Right cardiac atrium (tissue), 5 donors: ENCODE measurements at regions not wholly inside any gene's neighbourhood (a gene's known extent, or its start where the extent isn't known, plus 50 kb on each side); places are given as distances from the start of the nearest gene placed in this dataset.

ENCODE experiments used
- ATAC-seq, 2 donors: fragments of 200-7000 bp; cut with Tn5 transposase; one replicate each; pipeline versions ENCODE4 v1.8.0 to v1.9.1; 2020; ENCODE audit warnings: moderate library complexity in 2 of 2, mild to moderate bottlenecking in 1 of 2
- DNase-seq, 3 donors: peaks; one replicate each; pipeline ENCODE4 v3.0.0-alpha.2; 2020
- H3K27ac ChIP-seq: one replicate; pipeline ENCODE4 v1.5.1; 2013; ENCODE audit warnings: mild to moderate bottlenecking, low read length, control low read depth, moderate library complexity
- H3K27me3 ChIP-seq: one replicate; pipeline ENCODE4 v1.6.1; 2013; ENCODE audit not compliant: control insufficient read depth, insufficient read depth
- H3K4me1 ChIP-seq: one replicate; pipeline ENCODE4 v1.6.1; 2013; ENCODE audit warnings: low read length; ENCODE audit not compliant: control insufficient read depth, insufficient read depth
- H3K4me3 ChIP-seq: one replicate; pipeline ENCODE4 v1.5.1; 2013; ENCODE audit warnings: low read length, control low read depth
- H3K9me3 ChIP-seq: one replicate; pipeline ENCODE4 v1.6.1; 2013; ENCODE audit warnings: low read length; ENCODE audit not compliant: control insufficient read depth
- WGBS: extraction: QIAGEN DNeasy Blood & Tissue Kit; methylation state at CpG from one replicate; pipeline ENCODE4 v1.1.7; 2013; 5-methylcytosine and 5-hydroxymethylcytosine counted together
- intact Hi-C, 4 donors: fragments of 100-400 bp; cut with DNase I; formaldehyde crosslinking; loops; one replicate each; pipeline versions ENCODE4 v1.11.0 to v1.14.0; 2022 to 2023
- donor health status: healthy with polysubstance abuse.
- donor health status: DM: no; HTN: yes; CAD: no.
- donor health status: DM: no; HTN: no; CAD: no.
- donor health status: DM: no; HTN: yes; CAD: no; lungs with severe emphysema.
- donor health status: DM: yes; HTN: yes; CAD: no.

GRCh38 chr4:123573866-123574508, 177.4 kb downstream of the SPRY1 start:
- ATAC-seq = no peak
- WGBS = 89% methylated on average over 8 of the region's 8 CpGs
- no peak overlapping the region for H3K27ac ChIP-seq

GRCh38 chr4:123575291-123575690, 178.7 kb downstream of the SPRY1 start:
- no peaks in the 10 kb centered on the region for H3K9me3 ChIP-seq
- no peak for ATAC-seq
- intact Hi-C loops = loop anchor here in 1 of 4 donors (10.0 kb wide), 1 partner anchor 80 kb away; no protein-coding TSS in a partner anchor
- no peaks in the 10 kb centered on the region for H3K4me1 ChIP-seq
- H3K4me3 ChIP-seq = no peak overlapping the region
- H3K27ac ChIP-seq = no peak overlapping the region
- 96% methylated on average over 4 of the region's 4 CpGs for WGBS
- no peak for DNase-seq
- H3K27me3 ChIP-seq = no peaks in the 10 kb centered on the region

More at GRCh38 chr4:123573866-123574508, 177.4 kb downstream of the SPRY1 start:
- no peak for DNase-seq
- H3K27me3 ChIP-seq = no peaks in the 10 kb centered on the region
- no peaks in the 10 kb centered on the region for H3K9me3 ChIP-seq
- H3K4me3 ChIP-seq = no peak overlapping the region
- H3K4me1 ChIP-seq = no peaks in the 10 kb centered on the region
- intact Hi-C loops = loop anchor here in 1 of 4 donors (10.0 kb wide), 1 partner anchor 81 kb away; no protein-coding TSS in a partner anchor

- intact Hi-C loops = loop anchor here in 1 of 4 donors (10.0 kb wide), 1 partner anchor 77 kb away; no protein-coding TSS in a partner anchor
- 74% methylated on average over 5 of the region's 5 CpGs for WGBS
- Histone ChIP-seq H3K9me3 (peaks cover 4% of the 10 kb centered on the region), H3K27me3 (no peaks in the 10 kb centered on the region), H3K4me1 (no peaks in the 10 kb centered on the region), H3K4me3 (no peak overlapping the region), H3K27ac (no peak overlapping the region)
- no peak for DNase-seq
- no peak for ATAC-seq
Observed at GRCh38 chr4:123577225-123577906, 180.8 kb downstream of the SPRY1 start.

GRCh38 chr4:123578276-123579029, 181.9 kb downstream of the SPRY1 start:
- no peak for DNase-seq
- Histone ChIP-seq H3K27me3 (no peaks in the 10 kb centered on the region), H3K9me3 (peaks cover 4% of the 10 kb centered on the region), H3K4me3 (no peak overlapping the region), H3K27ac (no peak overlapping the region), H3K4me1 (no peaks in the 10 kb centered on the region)
- WGBS = 60% methylated on average over 3 of the region's 3 CpGs
- intact Hi-C loops = loop anchor here in 1 of 4 donors (10.0 kb wide), 1 partner anchor 76 kb away; no protein-coding TSS in a partner anchor
- ATAC-seq = no peak

- Histone ChIP-seq H3K4me3 (no peak overlapping the region), H3K27ac (no peak overlapping the region), H3K27me3 (no peaks in the 10 kb centered on the region), H3K9me3 (peaks cover 4% of the 10 kb centered on the region), H3K4me1 (no peaks in the 10 kb centered on the region)
- 94% methylated on average over 2 of the region's 2 CpGs for WGBS
- DNase-seq (no peak), ATAC-seq (no peak)
- intact Hi-C loops = loop anchor here in 1 of 4 donors (10.0 kb wide), 1 partner anchor 75 kb away; no protein-coding TSS in a partner anchor
Observed at GRCh38 chr4:123579961-123580360, 183.4 kb downstream of the SPRY1 start.

- Histone ChIP-seq H3K4me1 (no peaks in the 10 kb centered on the region), H3K9me3 (peaks cover 4% of the 10 kb centered on the region), H3K27me3 (no peaks in the 10 kb centered on the region), H3K4me3 (no peak overlapping the region), H3K27ac (no peak overlapping the region)
- no peak for ATAC-seq
- 97% methylated on average over 8 of the region's 8 CpGs for WGBS
- intact Hi-C loops = no loop called here
- DNase-seq = peak in 1 of 3 donors; percentile 37
Observed at GRCh38 chr4:123580981-123581664, 184.5 kb downstream of the SPRY1 start.

- intact Hi-C loops = no loop called here
- DNase-seq (no peak), ATAC-seq (no peak)
- Histone ChIP-seq H3K4me1 (no peaks in the 10 kb centered on the region), H3K9me3 (peaks cover 4% of the 10 kb centered on the region), H3K27ac (no peak overlapping the region), H3K27me3 (no peaks in the 10 kb centered on the region), H3K4me3 (no peak overlapping the region)
- 94% methylated on average over 3 of the region's 3 CpGs for WGBS
Observed at GRCh38 chr4:123581802-123582201, 185.2 kb downstream of the SPRY1 start.

GRCh38 chr4:123583043-123583442, 186.4 kb downstream of the SPRY1 start:
- H3K9me3 ChIP-seq = peaks cover 4% of the 10 kb centered on the region
- no peak overlapping the region for H3K27ac ChIP-seq
- DNase-seq = no peak
- 93% methylated on average over 2 of the region's 2 CpGs for WGBS
- intact Hi-C loops = no loop called here
- no peak overlapping the region for H3K4me3 ChIP-seq
- ATAC-seq = no peak
- H3K4me1 ChIP-seq = no peaks in the 10 kb centered on the region
- no peaks in the 10 kb centered on the region for H3K27me3 ChIP-seq

- H3K4me1 ChIP-seq = no peaks in the 10 kb centered on the region
- no peak overlapping the region for H3K27ac ChIP-seq
- ATAC-seq (no peak), DNase-seq (no peak)
- no peak overlapping the region for H3K4me3 ChIP-seq
- peaks cover 4% of the 10 kb centered on the region for H3K9me3 ChIP-seq
- 93% methylated on average over 2 of the region's 2 CpGs for WGBS
- no peaks in the 10 kb centered on the region for H3K27me3 ChIP-seq
- intact Hi-C loops = no loop called here
Observed at GRCh38 chr4:123585111-123585510, 188.5 kb downstream of the SPRY1 start.

GRCh38 chr4:123587983-123588494, 191.4 kb downstream of the SPRY1 start:
- DNase-seq = peak in 1 of 3 donors; percentile 18
- H3K27ac ChIP-seq = no peak overlapping the region

More at GRCh38 chr4:123587983-123588494, 191.4 kb downstream of the SPRY1 start:
- intact Hi-C loops = no loop called here
- WGBS = 64% methylated on average over 8 of the region's 8 CpGs
- Histone ChIP-seq H3K9me3 (no peaks in the 10 kb centered on the region), H3K4me1 (no peaks in the 10 kb centered on the region), H3K4me3 (no peak overlapping the region), H3K27me3 (no peaks in the 10 kb centered on the region)
- ATAC-seq = peak; percentile 58 to 83
